NCI-H774 (cell line): ENCODE measurements at regions not wholly inside any gene's neighbourhood (a gene's known extent, or its start where the extent isn't known, plus 50 kb on each side); places are given as distances from the start of the nearest gene placed in this dataset.

Experiments used
- DNase-seq: peaks from one replicate; lab custom pipeline; 2025; lab: John Stamatoyannopoulos, UW

DNA sequence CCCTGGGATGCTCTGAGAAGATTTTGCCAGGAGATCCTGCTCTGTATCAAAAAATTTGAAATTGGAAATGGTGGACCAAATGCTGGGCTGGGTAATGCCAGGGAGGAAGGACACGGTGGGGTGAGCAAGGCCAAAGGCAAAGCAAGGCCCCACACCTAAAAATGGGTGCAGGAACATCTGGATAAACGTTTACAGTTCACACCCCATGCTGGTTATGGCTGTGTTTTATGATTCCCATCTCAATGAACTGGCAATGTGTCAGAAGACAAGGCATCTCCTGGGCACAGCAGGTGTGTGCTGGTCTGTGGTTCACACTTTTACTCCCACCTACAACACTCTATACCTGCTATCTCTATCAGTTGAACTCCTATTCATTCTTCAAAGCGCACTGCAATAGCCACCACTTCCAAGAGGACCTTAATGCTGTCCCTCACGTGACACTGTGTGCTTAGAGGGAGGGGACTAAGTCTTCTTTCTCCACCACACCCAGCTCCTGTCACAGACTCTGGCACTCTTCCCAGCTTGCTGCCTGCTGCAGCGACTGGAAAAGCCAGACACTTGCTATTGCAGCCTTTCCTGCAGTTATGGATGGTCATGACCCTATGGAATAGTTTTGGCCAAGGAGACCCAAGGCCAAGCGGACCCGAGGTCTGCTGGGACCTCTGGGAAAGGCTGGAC, 277.5 kb downstream of the CTTN start:
- peak; percentile 26 for DNase-seq

DNA sequence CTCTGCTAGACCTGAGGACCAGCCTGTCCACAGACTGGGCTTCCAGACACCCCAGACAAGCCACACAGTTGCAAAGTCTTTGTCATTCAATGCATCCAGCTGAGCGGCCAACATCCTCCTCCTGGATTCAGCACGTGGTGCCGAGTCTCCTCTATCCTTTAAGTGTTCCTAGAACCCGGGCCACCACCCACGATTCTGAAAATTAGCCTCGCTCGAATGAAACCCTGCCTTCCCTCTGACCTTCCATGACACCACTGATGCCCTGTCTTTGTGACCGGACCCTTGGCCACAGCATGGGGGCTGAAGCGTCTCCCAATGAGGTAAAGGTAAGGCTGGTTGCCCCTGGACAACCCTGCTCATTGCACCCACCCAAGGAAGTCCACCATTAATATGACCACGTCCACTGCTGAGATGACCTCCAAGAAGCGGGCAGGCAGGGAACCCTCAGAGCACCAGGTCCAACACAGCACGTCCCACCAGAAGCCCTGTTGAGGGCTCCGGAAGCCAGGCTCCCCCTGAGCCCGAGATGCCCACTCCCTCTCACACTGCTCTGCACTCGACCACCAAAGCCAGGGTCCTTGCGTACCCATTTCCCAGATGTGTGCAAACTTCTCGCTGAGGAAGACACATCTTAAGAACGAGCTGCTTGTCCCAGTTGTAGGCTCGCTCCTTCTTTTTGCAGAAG, 279.0 kb downstream of the CTTN start:
- DNase-seq = no peak

DNA sequence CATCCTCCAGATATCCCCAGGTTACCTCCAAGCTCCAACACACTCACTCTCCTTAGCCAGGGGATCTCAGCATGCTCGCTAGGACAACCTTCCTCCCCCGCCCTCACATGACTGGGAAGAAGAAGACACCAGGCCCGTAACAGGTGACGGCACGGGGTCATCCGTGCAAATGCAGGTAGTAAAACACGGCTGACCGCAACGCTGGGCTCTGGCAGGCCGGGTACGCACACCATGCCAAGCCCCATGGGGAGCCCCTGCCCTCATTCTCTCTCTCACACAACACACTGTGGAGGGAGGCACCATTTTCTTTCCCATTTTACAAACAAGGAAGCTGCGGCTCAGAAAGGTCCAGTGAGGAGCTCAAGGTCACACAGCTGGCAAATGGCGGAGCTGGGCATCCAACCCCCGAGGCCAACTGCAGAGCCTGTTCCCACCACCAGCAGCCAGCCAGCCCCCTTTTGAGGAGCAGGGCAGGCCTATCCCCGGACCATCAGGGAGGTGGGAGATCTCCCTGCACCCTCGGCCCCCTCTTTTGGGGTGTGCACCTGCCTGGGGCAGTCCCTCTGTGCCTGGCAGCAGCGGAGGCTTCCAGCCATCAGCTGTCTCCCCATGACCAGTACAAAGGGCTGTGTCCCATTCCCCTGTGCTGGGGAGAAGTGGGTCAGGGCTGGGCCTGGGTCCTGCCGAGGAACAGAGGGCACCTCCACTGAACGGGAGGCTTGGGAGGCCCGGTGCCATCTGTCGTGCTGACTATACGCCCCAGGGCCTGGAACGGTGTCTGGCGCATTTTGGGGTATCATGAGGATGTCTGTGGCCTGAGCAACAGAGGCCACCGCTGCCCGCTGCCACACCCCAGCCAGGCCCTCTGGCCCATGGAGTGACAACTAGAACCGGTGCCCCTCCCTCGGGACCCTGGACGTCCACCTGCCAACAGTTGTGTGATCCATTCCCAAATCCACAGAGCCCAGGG, 280.9 kb downstream of the CTTN start:
- no peak for DNase-seq

- DNase-seq = no peak
Measured at GRCh38 chr11:70680781-70681281, 282.5 kb downstream of the CTTN start.

- DNase-seq = no peak
Measured at GRCh38 chr11:70682056-70682455, 283.7 kb downstream of the CTTN start.

DNA sequence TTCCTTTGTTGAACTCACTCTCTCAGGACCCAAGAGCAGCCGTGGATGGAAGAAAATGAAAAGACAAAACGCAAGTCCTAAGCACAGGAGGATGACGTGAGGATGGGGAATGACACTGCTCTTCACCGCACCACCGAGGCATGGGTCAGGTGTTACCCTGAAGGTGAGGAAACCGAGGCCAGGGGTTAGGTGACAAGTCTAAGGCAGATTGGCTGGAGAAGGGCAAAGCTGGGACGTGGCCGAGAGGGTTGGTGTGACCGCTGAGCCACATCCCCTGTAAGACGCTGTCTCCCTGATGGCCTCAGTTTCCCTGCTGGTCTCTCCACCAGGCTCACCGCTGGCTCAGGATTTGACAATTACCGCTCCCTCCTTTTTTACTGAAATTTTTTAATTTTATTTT, 284.4 kb downstream of the CTTN start:
- no peak for DNase-seq

- DNase-seq = no peak
Measured at GRCh38 chr11:70687716-70688115, 289.4 kb downstream of the CTTN start.

- DNase-seq = no peak
Measured at GRCh38 chr11:70688142-70688541, 289.8 kb downstream of the CTTN start.

- no peak for DNase-seq
Measured at GRCh38 chr11:70689764-70690163, 291.4 kb downstream of the CTTN start.

DNA sequence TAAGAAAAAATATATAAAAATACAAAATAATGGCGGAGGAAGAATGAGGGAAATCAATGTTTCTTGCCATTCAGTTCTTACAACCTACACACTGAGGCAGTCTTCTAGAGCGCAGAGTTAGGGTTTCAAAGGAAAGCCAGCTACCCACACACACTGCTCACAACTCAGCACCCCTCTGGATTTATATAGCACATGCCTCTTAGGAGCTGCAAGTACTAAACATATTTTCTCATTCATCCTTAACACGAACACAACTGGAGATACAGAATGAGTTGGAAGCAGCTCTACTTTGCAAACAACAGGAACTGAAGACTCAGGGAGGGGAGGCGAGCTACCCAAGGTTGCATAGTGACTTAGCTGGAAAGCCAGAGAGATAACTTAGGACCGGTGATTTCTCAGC, 293.8 kb downstream of the CTTN start:
- DNase-seq = no peak

DNA sequence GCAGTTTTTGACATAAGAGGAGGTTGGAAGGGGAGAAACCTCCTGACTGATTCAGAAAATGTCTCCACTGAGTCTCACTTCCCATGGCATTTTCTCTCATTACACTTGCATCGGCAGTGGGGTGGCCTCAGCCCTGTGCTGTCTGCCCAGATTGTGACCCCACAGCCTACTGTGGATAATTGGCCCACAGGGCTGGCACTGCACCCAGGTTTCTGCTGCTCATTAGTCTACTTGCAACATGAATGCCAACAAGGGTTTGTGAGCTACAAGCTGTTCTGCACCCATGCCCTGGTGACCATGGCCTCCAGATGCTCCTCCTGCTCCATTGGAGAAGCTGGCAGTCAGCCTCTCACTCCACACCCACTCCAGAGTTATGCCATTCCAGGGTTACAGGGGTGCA, 296.0 kb downstream of the CTTN start:
- no peak for DNase-seq

DNA sequence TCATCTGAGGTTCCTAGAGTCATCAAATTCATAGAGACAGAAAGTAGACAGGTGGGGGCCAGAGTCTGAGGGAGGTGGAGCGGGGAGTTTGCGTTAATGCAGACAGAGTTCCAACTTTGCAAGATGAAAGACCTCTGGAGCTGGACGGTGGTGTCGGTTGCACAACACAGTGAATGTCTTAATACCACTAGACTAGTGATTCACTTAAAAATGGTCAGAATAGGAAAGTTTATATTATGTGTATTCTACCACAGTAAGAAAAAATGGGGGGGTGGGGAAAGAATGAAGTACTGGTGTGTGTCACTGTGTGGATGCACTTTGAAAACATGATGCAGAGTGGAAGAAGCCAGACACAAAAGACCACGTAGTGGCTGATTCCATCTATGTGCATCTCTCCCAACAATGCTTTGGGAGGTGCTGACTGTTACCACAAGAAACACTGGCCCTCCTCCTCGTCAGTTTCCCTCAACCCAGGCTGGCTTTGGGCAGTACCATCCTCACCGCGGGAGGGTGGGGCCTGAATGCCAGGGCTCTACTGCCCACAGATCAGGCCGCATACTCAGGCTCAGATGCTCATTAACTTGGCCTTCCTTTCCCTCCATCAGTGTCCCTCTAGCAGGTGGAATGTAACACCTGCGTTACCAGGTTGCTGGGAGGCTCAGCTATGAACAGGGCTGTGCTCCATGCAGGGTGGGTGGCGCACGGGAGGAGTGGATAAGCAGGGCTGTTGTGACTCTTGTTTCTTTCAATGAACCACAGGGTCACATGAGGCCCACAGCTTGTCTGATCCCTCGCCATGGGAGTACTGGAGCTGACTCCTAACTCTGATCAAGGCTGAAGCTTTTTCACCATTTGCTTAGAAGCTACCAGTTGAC, 297.0 kb downstream of the CTTN start:
- DNase-seq = no peak

DNA sequence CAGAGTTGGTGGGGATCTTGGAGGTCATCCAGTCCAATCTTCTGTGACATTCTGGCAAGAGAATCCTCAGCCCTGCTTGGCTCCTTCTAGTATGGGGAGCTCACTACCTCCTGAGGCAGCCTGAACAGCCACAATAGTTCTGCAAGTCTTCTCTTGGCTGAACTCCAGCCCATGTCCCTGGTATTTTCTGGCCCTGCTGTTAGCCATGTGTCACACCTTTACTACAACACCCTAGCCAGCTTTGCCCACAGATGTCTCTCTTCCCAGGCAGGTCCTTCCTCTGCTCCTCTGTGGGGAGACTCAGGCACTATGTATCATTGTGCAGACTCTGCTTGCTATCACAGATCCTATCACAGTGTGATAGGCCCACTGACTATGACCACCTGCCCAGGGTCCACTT, 297.7 kb downstream of the CTTN start:
- DNase-seq = no peak

DNA sequence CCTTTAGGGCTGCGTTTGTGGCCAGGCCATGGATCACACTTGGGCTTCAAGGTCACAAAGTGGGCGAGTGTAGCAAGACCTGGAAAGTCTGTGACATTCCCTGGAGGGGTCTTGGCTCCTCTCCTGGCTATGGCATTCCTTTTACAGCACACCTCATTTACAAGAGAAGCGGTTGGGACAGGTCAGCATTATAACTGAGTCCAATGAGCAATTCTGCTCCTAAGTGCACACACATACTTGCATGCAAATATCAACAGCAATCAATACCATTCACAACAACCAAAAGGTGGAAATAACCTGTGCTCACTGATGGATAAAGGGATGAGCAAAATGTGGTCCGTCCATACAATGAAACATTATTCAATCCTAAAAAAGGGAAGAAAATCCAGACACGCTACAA, 298.2 kb downstream of the CTTN start:
- no peak for DNase-seq

DNA sequence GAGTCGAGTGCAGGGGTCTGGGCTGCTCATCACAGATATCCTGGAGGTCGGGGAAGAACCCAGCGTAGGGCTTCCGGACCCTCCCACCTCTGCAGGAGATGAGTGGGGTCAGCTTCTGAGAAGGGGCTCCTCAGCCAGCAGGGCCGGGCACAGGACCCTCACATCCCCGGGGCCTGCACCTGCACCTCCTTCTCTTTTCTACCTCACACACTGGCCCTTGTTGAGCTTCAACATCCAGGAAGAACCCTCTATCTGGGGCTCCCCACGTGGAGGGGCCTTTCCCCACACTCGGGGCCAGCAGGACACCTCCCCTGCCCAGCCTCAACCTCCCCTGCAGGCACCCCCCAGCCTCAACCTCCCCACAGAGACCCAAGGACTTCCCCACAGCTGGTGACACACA, 299.4 kb downstream of the CTTN start:
- no peak for DNase-seq

- no peak for DNase-seq
Measured at GRCh38 chr11:70698871-70699270, 300.5 kb downstream of the CTTN start.

DNA sequence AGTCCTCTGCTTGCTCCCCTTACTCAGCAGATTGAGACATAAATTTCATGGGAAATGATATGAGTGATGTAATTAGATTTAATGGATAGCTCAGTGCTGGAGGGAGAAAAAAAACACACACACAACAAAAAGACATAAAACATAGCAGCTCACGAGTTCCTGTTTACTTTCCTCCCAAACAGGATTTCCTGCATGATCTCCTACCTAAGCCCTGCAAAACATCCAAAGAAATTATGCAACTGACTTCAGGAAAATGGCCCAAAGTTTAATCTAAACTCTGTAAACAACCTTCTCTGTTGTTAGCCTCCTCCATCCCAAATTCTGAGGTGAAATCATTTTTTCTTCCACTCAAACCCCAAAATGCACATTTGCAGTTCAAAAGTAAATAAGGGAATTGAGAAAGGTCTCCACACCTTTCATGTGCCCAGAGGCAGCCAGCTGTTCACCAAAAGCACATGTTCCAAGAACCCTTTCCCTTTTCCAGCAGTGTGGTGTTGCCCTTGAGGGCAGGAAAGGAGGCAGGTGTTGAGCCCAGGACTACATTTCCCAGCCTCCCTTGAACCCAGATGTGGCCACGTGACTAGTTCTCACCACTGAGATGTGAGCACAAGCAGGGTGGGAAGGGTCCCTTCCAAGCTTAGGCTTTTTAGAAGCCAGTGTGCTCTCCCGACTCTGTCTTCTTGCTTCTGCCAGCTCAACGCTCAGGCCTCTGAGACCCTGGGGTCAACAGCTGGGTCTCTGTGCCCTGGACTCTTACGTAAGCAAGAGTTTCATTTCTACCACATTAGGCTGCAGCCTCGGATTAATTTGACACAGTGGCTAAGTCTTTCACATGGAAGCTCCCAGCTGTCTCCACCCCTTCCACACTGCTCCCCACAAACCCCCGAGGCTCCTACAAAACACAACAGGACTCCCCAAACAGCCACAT, 301.2 kb downstream of the CTTN start:
- DNase-seq = no peak

DNA sequence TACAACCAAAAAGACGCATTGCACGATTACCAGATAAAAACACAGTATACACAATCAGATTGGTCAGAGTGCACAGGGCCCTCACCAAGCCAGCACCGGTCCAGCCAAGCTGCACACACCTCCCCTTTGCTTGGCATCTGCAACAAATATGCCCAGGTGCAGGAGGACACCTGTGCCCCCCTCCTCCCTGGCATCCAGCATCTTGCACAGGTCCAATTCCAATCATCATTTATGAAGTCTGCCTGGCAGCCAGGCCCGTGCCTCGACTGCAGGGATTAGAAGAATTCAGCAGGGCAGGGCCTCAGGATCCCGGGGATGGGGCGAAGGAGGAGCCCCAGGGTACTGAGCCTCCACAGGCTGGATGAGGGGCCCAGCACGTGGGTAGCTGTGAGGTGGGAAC, 302.1 kb downstream of the CTTN start:
- DNase-seq = no peak

GRCh38 chr11:70700871-70701270, 302.5 kb downstream of the CTTN start:
- no peak for DNase-seq

DNA sequence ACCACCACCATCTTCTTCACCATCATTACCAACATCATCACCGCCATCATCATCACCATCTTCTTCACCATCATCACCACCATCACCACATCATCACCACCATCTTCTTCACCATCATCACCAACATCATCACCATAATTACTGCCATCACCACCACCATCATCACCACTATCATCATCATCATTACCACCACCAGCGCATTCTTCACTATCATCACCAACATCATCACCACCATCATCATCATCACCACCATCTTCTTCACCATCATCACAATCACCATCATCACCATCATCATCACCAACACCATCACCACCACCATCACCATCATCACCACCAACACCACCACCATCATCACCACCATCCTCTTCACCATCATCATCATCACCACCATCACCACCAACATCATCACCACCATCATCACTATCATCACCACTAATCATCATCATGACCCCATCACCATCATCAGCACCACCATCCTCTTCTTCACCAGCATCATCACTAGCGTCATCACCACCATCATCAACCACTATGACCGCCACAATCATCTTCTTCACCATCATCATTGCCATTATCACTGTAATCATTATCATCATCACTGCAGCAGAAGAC, 303.8 kb downstream of the CTTN start:
- no peak for DNase-seq
